SK-N-SH (cell line): ENCODE measurements at regions not wholly inside any gene's neighbourhood (a gene's known extent, or its start where the extent isn't known, plus 50 kb on each side); places are given as distances from the start of the nearest gene placed in this dataset.
A peak's percentile ranks its signal among the peaks of the same experiment; 100 is the strongest.

Experiments
- CHD2 ChIP-seq: fragments of 150-350 bp; IDR thresholded peaks from 2 replicates; pipeline ENCODE4 v1.6.1; 2018; ENCODE audit warnings: low read length; ENCODE audit not compliant: partially characterized antibody
- RCOR1 ChIP-seq: fragments of 150-350 bp; IDR thresholded peaks from 2 replicates; pipeline ENCODE4 v1.6.1; 2017; ENCODE audit warnings: antibody characterized with exemption, low read length
- REST ChIP-seq: IDR thresholded peaks from 2 replicates; pipeline ENCODE4 v1.6.1; 2012; ENCODE audit warnings: mild to moderate bottlenecking, low read depth, low read length, moderate library complexity
- SMC3 ChIP-seq: IDR thresholded peaks from 2 replicates; pipeline ENCODE4 v1.6.1; 2012; ENCODE audit warnings: low read depth, low read length, improper control_type of control experiment
- TAF1 ChIP-seq: IDR thresholded peaks from 2 replicates; pipeline ENCODE4 v1.6.1; 2012; ENCODE audit warnings: low read depth, mild to moderate bottlenecking, low read length, moderate library complexity, borderline replicate concordance
- small RNA-seq, 7 experiments: library from RNA; depleted of rRNA; stranded (forward); fragments of <200 nt; gene quantifications; one replicate each; pipeline ENCODE3, GENCODE V24; 2012

GRCh38 chr1:184805667-184806295 is 51.1 kb upstream of the EDEM3 start (continued):
- TF ChIP-seq RCOR1 (peak; percentile 50; the same call in 1 of the 2 replicates), CHD2 (no peak), REST (peak; percentile 41; the same call in 1 of the 2 replicates), SMC3 (peak; percentile 99), TAF1 (no peak; the same call in 1 of the 2 replicates)

Small RNA genes in the stretch of these regions (small RNA-seq; reads per million reads assigned to genes)
- gene RNU7-13P: 0 reads per million in 7 experiments
